ENCODE measurements at regions not wholly inside any gene's neighbourhood (a gene's known extent, or its start where the extent isn't known, plus 50 kb on each side); places are given as distances from the start of the nearest gene placed in this dataset.

- Histone ChIP-seq H2BK120ac (ENCODE audit: low read depth, low read length) (no peak overlapping the region), H2BK20ac (ENCODE audit: low read depth, low read length) (no peak overlapping the region), H3K4me3 (ENCODE audit: insufficient read depth, low read depth, low read length) (no peak overlapping the region), H3K56ac (ENCODE audit: extremely low read depth, insufficient read depth, low read length) (no peak overlapping the region), H3K27ac (ENCODE audit: insufficient read depth, low read length) (no peak overlapping the region), H3K9me3 (ENCODE audit: control insufficient read depth, insufficient read depth, low read length) (peaks cover 9% of the 10 kb centered on the region), H3K27me3 (ENCODE audit: control insufficient read depth, insufficient read depth, low read length) (no peaks in the 10 kb centered on the region), H2AFZ (replicated peaks; ENCODE audit: low read length, poor library complexity) (no peak overlapping the region), H4K20me1 (ENCODE audit: insufficient read depth, low read length) (no peaks in the 10 kb centered on the region), H2BK15ac (ENCODE audit: low read depth, low read length) (no peak overlapping the region), H4K8ac (ENCODE audit: low read depth in 2 of 2, low read length in 2 of 2) (no peak overlapping the region), H3K18ac (ENCODE audit: low read depth, low read length) (no peak overlapping the region), H2AK9ac (replicated peaks; ENCODE audit: low read depth, low read length, poor library complexity) (no peak overlapping the region), H4K5ac (ENCODE audit: low read depth, low read length) (no peak overlapping the region), H3K9me1 (ENCODE audit: insufficient read depth, low read length) (no peaks in the 10 kb centered on the region), H3K9ac (ENCODE audit: low read depth, low read length) (no peak overlapping the region), H3K23ac (ENCODE audit: low read depth, low read length) (no peak overlapping the region), H3K14ac (replicated peaks; ENCODE audit: low read depth, low read length) (no peak overlapping the region), H3K4me2 (ENCODE audit: low read depth, low read length) (no peak overlapping the region), H3K4ac (ENCODE audit: low read depth, low read length) (no peak overlapping the region), H3K4me1 (ENCODE audit: control insufficient read depth, insufficient read depth, low read length) (no peaks in the 10 kb centered on the region), H3K79me1 (ENCODE audit: low read depth in 1 of 2, low read length in 2 of 2) (no peaks in the 10 kb centered on the region), H4K91ac (ENCODE audit: insufficient read depth, low read depth, low read length) (no peak overlapping the region), H2AK5ac (ENCODE audit: low read depth, low read length) (no peak overlapping the region), H2BK5ac (ENCODE audit: low read depth, low read length, poor library complexity, severe bottlenecking) (no peak overlapping the region), H3K36me3 (ENCODE audit: control insufficient read depth, insufficient read depth, low read length) (no peaks in the 10 kb centered on the region)
- TF ChIP-seq MAFK (IDR thresholded peaks at IDR 0.05; ENCODE audit: low read depth, low read length) (peak; percentile 88), SMC3 (IDR thresholded peaks at IDR 0.05; ENCODE audit: low read depth, low read length) (no peak)
- intact Hi-C loops (cut with micrococcal nuclease): no loop called here
- in situ Hi-C loops (cut with MboI; ENCODE audit: low sequenced_read_pairs): no loop called here
- ChIA-PET POLR2A (ENCODE audit: unreplicated experiment) (no interaction called here), CTCF (no interaction called here)
- dilution Hi-C loops (cut with HindIII; ENCODE audit: low sequenced_read_pairs, unreplicated experiment): no loop called here
- BruUV-seq (replicated peaks): no TSS peak
- ATAC-seq (ENCODE audit: low read depth): no peak
- DNase-seq: no peak
- WGBS, 2 experiments (ENCODE audit: extremely low coverage in 2 of 2, insufficient read length in 1 of 2): no CpG with 5 or more reads among the region's 3 CpGs
Measured at GRCh38 chr16:7171151-7171550, 161.5 kb upstream of the RBFOX1 start.
